IMR-90 (cell line): ENCODE measurements at regions not wholly inside any gene's neighbourhood (a gene's known extent, or its start where the extent isn't known, plus 50 kb on each side); places are given as distances from the start of the nearest gene placed in this dataset.

Experiments
- CHD1 ChIP-seq: IDR thresholded peaks from 2 replicates; pipeline ENCODE4 v1.6.1; 2012; ENCODE audit warnings: low read depth, low read length, improper control_type of control experiment
- POLR2A ChIP-seq: IDR thresholded peaks from 2 replicates; pipeline ENCODE4 v1.6.1; 2012; ENCODE audit warnings: mild to moderate bottlenecking, low read depth, low read length
- RAD21 ChIP-seq: IDR thresholded peaks from 2 replicates; pipeline ENCODE4 v1.6.1; 2012; ENCODE audit warnings: low read length, improper control_type of control experiment
- RCOR1 ChIP-seq: IDR thresholded peaks from 2 replicates; pipeline ENCODE4 v1.6.1; 2012; ENCODE audit warnings: mild to moderate bottlenecking, low read length, improper control_type of control experiment; ENCODE audit not compliant: insufficient replicate concordance
- SMC3 ChIP-seq: fragments of 150-350 bp; IDR thresholded peaks from 2 replicates; pipeline ENCODE4 v1.6.1; 2016; ENCODE audit warnings: low read depth, mild to moderate bottlenecking, antibody characterized with exemption, low read length, moderate library complexity
- TF ChIP-seq, protein P1 (sequence below): conservative IDR thresholded peaks from 2 replicates; pipeline ENCODE4 v1.5.1; 2012; ENCODE audit warnings: mild to moderate bottlenecking, low read depth, low read length, improper control_type of control experiment
- TF ChIP-seq, protein P2 (sequence below): fragments of 150-350 bp; IDR thresholded peaks from 2 replicates; pipeline ENCODE4 v1.6.1; 2016; ENCODE audit warnings: low read depth, mild to moderate bottlenecking, low read length, moderate library complexity, borderline replicate concordance
- TF ChIP-seq, protein P3 (sequence below): fragments of 150-350 bp; IDR thresholded peaks from 2 replicates; pipeline ENCODE4 v1.6.1; 2017; ENCODE audit warnings: mild to moderate bottlenecking, antibody characterized with exemption, low read length, low read depth

DNA sequence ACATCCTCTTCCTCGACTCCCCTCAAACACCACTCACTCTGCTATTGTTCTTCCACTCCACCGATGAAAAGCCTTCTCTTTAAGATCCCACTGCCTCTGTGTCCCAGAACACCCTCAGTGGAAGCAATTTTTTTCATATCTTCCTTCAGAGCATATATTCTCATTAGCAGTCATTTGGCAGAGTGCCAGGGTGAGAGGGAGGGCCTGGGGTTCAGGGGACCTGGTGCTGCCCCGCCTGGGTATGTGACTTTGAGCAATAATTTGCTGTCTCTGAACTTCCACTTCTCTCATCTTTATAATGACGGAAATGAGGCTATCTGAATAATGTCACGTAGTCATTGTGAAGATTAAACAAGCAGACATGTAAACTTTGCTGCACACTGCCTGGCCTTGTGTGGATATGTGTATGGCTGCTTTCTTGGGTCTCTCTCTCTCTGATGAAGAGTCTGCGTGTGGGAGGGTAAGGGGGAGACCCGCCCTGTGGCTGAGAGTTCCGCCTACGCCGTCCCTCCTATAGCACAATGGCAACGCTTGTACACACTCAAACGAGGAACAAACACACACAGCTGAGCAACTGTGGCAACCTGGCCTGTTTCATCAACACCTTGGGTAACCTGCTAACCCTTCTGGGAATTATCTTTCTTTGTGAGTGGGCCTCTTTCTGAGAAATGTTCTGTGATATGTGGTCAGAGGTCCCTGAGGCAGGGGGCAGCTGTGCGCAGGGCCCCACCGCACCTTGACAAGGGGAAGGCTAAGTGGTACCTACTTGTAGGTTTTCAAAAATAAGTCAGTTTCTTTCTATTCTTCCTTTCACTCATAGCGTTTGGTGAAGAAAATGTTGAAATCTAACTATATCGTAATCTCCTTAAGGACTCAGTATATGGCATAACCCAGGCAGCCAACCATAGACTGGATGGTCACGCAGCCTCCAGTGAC lies 369.8 kb downstream of the SV2B start:
- TF ChIP-seq CHD1 (no peak), SMC3 (no peak), POLR2A (no peak), RAD21 (no peak), RCOR1 (no peak)
- TF ChIP-seq, protein P1, sequence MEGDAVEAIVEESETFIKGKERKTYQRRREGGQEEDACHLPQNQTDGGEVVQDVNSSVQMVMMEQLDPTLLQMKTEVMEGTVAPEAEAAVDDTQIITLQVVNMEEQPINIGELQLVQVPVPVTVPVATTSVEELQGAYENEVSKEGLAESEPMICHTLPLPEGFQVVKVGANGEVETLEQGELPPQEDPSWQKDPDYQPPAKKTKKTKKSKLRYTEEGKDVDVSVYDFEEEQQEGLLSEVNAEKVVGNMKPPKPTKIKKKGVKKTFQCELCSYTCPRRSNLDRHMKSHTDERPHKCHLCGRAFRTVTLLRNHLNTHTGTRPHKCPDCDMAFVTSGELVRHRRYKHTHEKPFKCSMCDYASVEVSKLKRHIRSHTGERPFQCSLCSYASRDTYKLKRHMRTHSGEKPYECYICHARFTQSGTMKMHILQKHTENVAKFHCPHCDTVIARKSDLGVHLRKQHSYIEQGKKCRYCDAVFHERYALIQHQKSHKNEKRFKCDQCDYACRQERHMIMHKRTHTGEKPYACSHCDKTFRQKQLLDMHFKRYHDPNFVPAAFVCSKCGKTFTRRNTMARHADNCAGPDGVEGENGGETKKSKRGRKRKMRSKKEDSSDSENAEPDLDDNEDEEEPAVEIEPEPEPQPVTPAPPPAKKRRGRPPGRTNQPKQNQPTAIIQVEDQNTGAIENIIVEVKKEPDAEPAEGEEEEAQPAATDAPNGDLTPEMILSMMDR: no peak
- TF ChIP-seq, protein P2, sequence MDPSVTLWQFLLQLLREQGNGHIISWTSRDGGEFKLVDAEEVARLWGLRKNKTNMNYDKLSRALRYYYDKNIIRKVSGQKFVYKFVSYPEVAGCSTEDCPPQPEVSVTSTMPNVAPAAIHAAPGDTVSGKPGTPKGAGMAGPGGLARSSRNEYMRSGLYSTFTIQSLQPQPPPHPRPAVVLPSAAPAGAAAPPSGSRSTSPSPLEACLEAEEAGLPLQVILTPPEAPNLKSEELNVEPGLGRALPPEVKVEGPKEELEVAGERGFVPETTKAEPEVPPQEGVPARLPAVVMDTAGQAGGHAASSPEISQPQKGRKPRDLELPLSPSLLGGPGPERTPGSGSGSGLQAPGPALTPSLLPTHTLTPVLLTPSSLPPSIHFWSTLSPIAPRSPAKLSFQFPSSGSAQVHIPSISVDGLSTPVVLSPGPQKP: no peak
- TF ChIP-seq, protein P3, sequence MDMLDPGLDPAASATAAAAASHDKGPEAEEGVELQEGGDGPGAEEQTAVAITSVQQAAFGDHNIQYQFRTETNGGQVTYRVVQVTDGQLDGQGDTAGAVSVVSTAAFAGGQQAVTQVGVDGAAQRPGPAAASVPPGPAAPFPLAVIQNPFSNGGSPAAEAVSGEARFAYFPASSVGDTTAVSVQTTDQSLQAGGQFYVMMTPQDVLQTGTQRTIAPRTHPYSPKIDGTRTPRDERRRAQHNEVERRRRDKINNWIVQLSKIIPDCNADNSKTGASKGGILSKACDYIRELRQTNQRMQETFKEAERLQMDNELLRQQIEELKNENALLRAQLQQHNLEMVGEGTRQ: no peak
